Colonic mucosa (tissue), 4 donors: ENCODE measurements at regions not wholly inside any gene's neighbourhood (a gene's known extent, or its start where the extent isn't known, plus 50 kb on each side); places are given as distances from the start of the nearest gene placed in this dataset.

Source experiments
- DNase-seq: peaks from one replicate; pipeline ENCODE4 v3.0.0-alpha.2; 2020
- H3K27ac ChIP-seq: fragments of 200-600 bp; one replicate; pipeline ENCODE4 v1.8.0; 2021
- H3K27me3 ChIP-seq: fragments of 200-600 bp; one replicate; pipeline ENCODE4 v1.8.0; 2021
- H3K36me3 ChIP-seq: fragments of 200-600 bp; one replicate; pipeline ENCODE4 v1.8.0; 2021
- H3K4me1 ChIP-seq: fragments of 200-600 bp; one replicate; pipeline ENCODE4 v1.8.0; 2021; ENCODE audit warnings: mild to moderate bottlenecking
- H3K4me3 ChIP-seq: fragments of 200-600 bp; one replicate; pipeline ENCODE4 v1.8.0; 2021
- H3K9ac ChIP-seq, 2 donors: one replicate each; pipeline ENCODE4 v1.7.0; 2013; ENCODE audit warnings: control low read depth in 2 of 2, low read depth in 2 of 2, low read length in 2 of 2
- H3K9me3 ChIP-seq: fragments of 200-600 bp; one replicate; pipeline ENCODE4 v1.8.0; 2021
- CTCF ChIP-seq: fragments of 200-600 bp; IDR thresholded peaks from one replicate; pipeline ENCODE4 v1.8.0; 2022; ENCODE audit warnings: antibody characterized with exemption, mild to moderate bottlenecking
- intact Hi-C: fragments of 100-400 bp; cut with DNase I; formaldehyde crosslinking; loops from one replicate; pipeline ENCODE4 v1.14.1; 2022
- donor health status: healthy.
- donor health status: DM: no; HTN: no; CAD: no.
- donor health status: DM: no; HTN: no; CAD: no.

GRCh38 chr12:111256629-111257434 lies 112.1 kb downstream of the PHETA1 start:
- Histone ChIP-seq H3K4me1 (no peaks in the 10 kb centered on the region), H3K9ac (no peak overlapping the region), H3K36me3 (no peaks in the 10 kb centered on the region), H3K4me3 (no peak overlapping the region), H3K27me3 (no peaks in the 10 kb centered on the region), H3K27ac (no peak overlapping the region), H3K9me3 (no peaks in the 10 kb centered on the region)
- intact Hi-C loops, result no loop called here
- DNase-seq, result no peak
- no peak for TF ChIP-seq CTCF

- no peak overlapping the region for H3K4me3 ChIP-seq
- intact Hi-C loops, result no loop called here
- H3K27ac ChIP-seq, result no peak overlapping the region
- H3K4me1 ChIP-seq, result no peaks in the 10 kb centered on the region
- no peaks in the 10 kb centered on the region for H3K27me3 ChIP-seq
- H3K36me3 ChIP-seq, result no peaks in the 10 kb centered on the region
- TF ChIP-seq CTCF, result no peak
- no peaks in the 10 kb centered on the region for H3K9me3 ChIP-seq
- DNase-seq, result no peak
- H3K9ac ChIP-seq, result no peak overlapping the region
These were observed 113.6 kb downstream of the PHETA1 start for GRCh38 chr12:111255261-111255660.

GRCh38 chr12:111254106-111254505 lies 114.8 kb downstream of the PHETA1 start:
- intact Hi-C loops, result no loop called here
- no peak overlapping the region for H3K27ac ChIP-seq
- no peak overlapping the region for H3K9ac ChIP-seq
- H3K9me3 ChIP-seq, result no peaks in the 10 kb centered on the region
- DNase-seq, result no peak
- H3K27me3 ChIP-seq, result no peaks in the 10 kb centered on the region
- no peaks in the 10 kb centered on the region for H3K36me3 ChIP-seq
- H3K4me1 ChIP-seq, result no peaks in the 10 kb centered on the region
- H3K4me3 ChIP-seq, result no peak overlapping the region
- no peak for TF ChIP-seq CTCF

- Histone ChIP-seq H3K27ac (no peak overlapping the region), H3K4me1 (no peaks in the 10 kb centered on the region), H3K9ac (no peak overlapping the region), H3K27me3 (no peaks in the 10 kb centered on the region), H3K36me3 (no peaks in the 10 kb centered on the region), H3K9me3 (no peaks in the 10 kb centered on the region), H3K4me3 (no peak overlapping the region)
- no peak for TF ChIP-seq CTCF
- DNase-seq, result no peak
- intact Hi-C loops, result no loop called here
These were observed 115.7 kb downstream of the PHETA1 start for GRCh38 chr12:111253213-111253612.

- Histone ChIP-seq H3K27me3 (no peaks in the 10 kb centered on the region), H3K9ac (no peak overlapping the region), H3K27ac (no peak overlapping the region), H3K4me1 (no peaks in the 10 kb centered on the region), H3K9me3 (no peaks in the 10 kb centered on the region), H3K36me3 (no peaks in the 10 kb centered on the region), H3K4me3 (no peak overlapping the region)
- no peak for DNase-seq
- no peak for TF ChIP-seq CTCF
- intact Hi-C loops, result no loop called here
These were observed 117.1 kb downstream of the PHETA1 start for GRCh38 chr12:111251787-111252186.
